Neural progenitor cell (in vitro differentiated cells): ENCODE measurements at regions not wholly inside any gene's neighbourhood (a gene's known extent, or its start where the extent isn't known, plus 50 kb on each side); places are given as distances from the start of the nearest gene placed in this dataset.
"Not testable (repeated sequence)": the region's sequence is repeated elsewhere in the genome, so short reads cannot be mapped to it uniquely, and the experiment has no call there.

Experiments
- DNase-seq: peaks from one replicate; pipeline ENCODE4 v3.0.0-alpha.2; 2016; ENCODE audit warnings: low spot score
- H2AFZ ChIP-seq: fragments of 200-600 bp; sonication (generic); replicated peaks from 2 replicates; pipeline ENCODE4 v1.6.1; 2016; ENCODE audit warnings: antibody characterized with exemption
- H3F3A ChIP-seq: fragments of 200-600 bp; sonication (generic); 2 replicates; pipeline ENCODE4 v1.6.1; 2016; ENCODE audit warnings: antibody characterized with exemption, low read depth
- H3K27ac ChIP-seq: fragments of 200-600 bp; sonication (generic); 2 replicates; pipeline ENCODE4 v1.5.1; 2016; ENCODE audit warnings: mild to moderate bottlenecking
- H3K27me3 ChIP-seq: fragments of 200-600 bp; sonication (generic); 2 replicates; pipeline ENCODE4 v1.6.1; 2016; ENCODE audit warnings: mild to moderate bottlenecking, moderate library complexity
- H3K36me3 ChIP-seq: fragments of 200-600 bp; sonication (generic); 2 replicates; pipeline ENCODE4 v1.5.1; 2016
- H3K4me1 ChIP-seq: fragments of 200-600 bp; sonication (generic); 2 replicates; pipeline ENCODE4 v1.6.1; 2016; ENCODE audit warnings: mixed run types
- H3K4me2 ChIP-seq: fragments of 200-600 bp; sonication (generic); 2 replicates; pipeline ENCODE4 v1.6.1; 2016
- H3K4me3 ChIP-seq: fragments of 200-600 bp; sonication (generic); 2 replicates; pipeline ENCODE4 v1.5.1; 2016
- H3K79me2 ChIP-seq: fragments of 200-600 bp; sonication (generic); 2 replicates; pipeline ENCODE4 v1.6.1; 2016; ENCODE audit warnings: low read depth
- H3K9ac ChIP-seq: fragments of 200-600 bp; sonication (generic); 2 replicates; pipeline ENCODE4 v1.6.1; 2016
- H3K9me3 ChIP-seq: fragments of 200-600 bp; sonication (generic); 2 replicates; pipeline ENCODE4 v1.5.1; 2016; ENCODE audit warnings: low read depth
- H4K20me1 ChIP-seq: fragments of 200-600 bp; sonication (generic); 2 replicates; pipeline ENCODE4 v1.6.1; 2016; ENCODE audit warnings: low read depth
- H3K27ac Mint-ChIP-seq: 3 replicates; pipeline ENCODE4 v1.8.0; 2021; ENCODE audit warnings: mixed read lengths
- H3K27me3 Mint-ChIP-seq: 2 replicates; pipeline ENCODE4 v1.8.0; 2022; ENCODE audit warnings: low read depth, mild to moderate bottlenecking, inconsistent platforms, moderate library complexity, mixed read lengths; ENCODE audit not compliant: insufficient read depth
- H3K36me3 Mint-ChIP-seq: 3 replicates; pipeline ENCODE4 v1.8.0; 2021; ENCODE audit warnings: mixed read lengths
- H3K4me1 Mint-ChIP-seq: 3 replicates; pipeline ENCODE4 v1.8.0; 2021; ENCODE audit warnings: mixed read lengths
- H3K4me3 Mint-ChIP-seq: 3 replicates; pipeline ENCODE4 v1.8.0; 2021; ENCODE audit warnings: mild to moderate bottlenecking, moderate library complexity, mixed read lengths
- H3K9me3 Mint-ChIP-seq: 3 replicates; pipeline ENCODE4 v1.8.0; 2020; ENCODE audit warnings: mixed read lengths
- CTCF ChIP-seq: fragments of 200-600 bp; sonication (generic); IDR thresholded peaks from 2 replicates; pipeline ENCODE4 v1.5.1; 2017; ENCODE audit warnings: antibody characterized with exemption, mild to moderate bottlenecking
- EZH2 ChIP-seq: fragments of 200-600 bp; sonication (generic); IDR thresholded peaks from 2 replicates; pipeline ENCODE4 v1.6.1; 2017; ENCODE audit warnings: antibody characterized with exemption, mild to moderate bottlenecking, moderate library complexity
- EZH2phosphoT487 ChIP-seq: fragments of 200-600 bp; sonication (generic); IDR thresholded peaks from 2 replicates; pipeline ENCODE4 v1.6.1; 2017; ENCODE audit warnings: antibody characterized with exemption

DNA sequence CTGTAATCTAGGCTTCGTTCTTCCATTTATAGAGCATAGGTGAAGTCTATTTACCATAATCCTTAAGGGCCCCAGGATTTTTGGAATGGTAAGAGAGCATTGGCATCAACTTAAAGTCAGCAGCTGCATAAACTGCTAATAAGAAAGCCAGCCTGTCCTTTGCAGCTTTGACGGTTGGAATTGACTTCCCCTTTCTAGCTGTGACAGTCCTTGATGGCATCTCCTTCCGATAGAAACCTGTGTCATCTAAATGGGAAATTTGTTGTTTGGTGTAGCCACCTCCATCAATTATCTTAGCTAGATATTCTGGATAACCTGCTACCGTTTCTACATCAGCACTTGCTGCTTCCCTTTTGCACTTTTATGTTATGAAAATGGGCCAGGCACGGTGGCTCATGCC, 58.0 kb upstream of the GLYATL1B start:
- TF ChIP-seq CTCF (no peak), EZH2 (no peak)
- H3K9me3 Mint-ChIP-seq: no peaks in the 10 kb centered on the region
- no peak overlapping the region for H3K4me3 Mint-ChIP-seq

GRCh38 chr11:59029366-59029889, 56.7 kb upstream of the GLYATL1B start:
- Mint-ChIP-seq H3K4me1 (no peaks in the 10 kb centered on the region), H3K4me3 (no peak overlapping the region), H3K9me3 (no peaks in the 10 kb centered on the region), H3K27ac (no peak overlapping the region), H3K27me3 (no peaks in the 10 kb centered on the region), H3K36me3 (no peaks in the 10 kb centered on the region)
- H3K27ac ChIP-seq: no peak overlapping the region
- no peak overlapping the region for H2AFZ ChIP-seq
- H4K20me1 ChIP-seq: no peaks in the 10 kb centered on the region
- no peaks in the 10 kb centered on the region for H3K27me3 ChIP-seq
- no peak for TF ChIP-seq EZH2phosphoT487
- TF ChIP-seq CTCF: no peak
- no peak for TF ChIP-seq EZH2
- H3K36me3 ChIP-seq: no peaks in the 10 kb centered on the region
- H3K4me1 ChIP-seq: no peaks in the 10 kb centered on the region
- no peaks in the 10 kb centered on the region for H3K79me2 ChIP-seq
- no peaks in the 10 kb centered on the region for H3F3A ChIP-seq
- DNase-seq: no peak
- H3K9me3 ChIP-seq: no peaks in the 10 kb centered on the region
- H3K4me2 ChIP-seq: no peak overlapping the region
- H3K9ac ChIP-seq: no peak overlapping the region
- H3K4me3 ChIP-seq: no peak overlapping the region

More for the DNA sequence above, 58.0 kb upstream of the GLYATL1B start:
- no peaks in the 10 kb centered on the region for H3F3A ChIP-seq
- Mint-ChIP-seq H3K27me3 (no peaks in the 10 kb centered on the region), H3K4me1 (no peaks in the 10 kb centered on the region), H3K36me3 (no peaks in the 10 kb centered on the region), H3K27ac (no peak overlapping the region)
- H3K9ac ChIP-seq: no peak overlapping the region
- H3K9me3 ChIP-seq: no peaks in the 10 kb centered on the region
- no peak overlapping the region for H3K27ac ChIP-seq
- no peaks in the 10 kb centered on the region for H4K20me1 ChIP-seq
- no peak overlapping the region for H3K4me2 ChIP-seq
- H2AFZ ChIP-seq: no peak overlapping the region
- no peaks in the 10 kb centered on the region for H3K4me1 ChIP-seq
- no peak overlapping the region for H3K4me3 ChIP-seq
- H3K79me2 ChIP-seq: no peaks in the 10 kb centered on the region
- no peaks in the 10 kb centered on the region for H3K36me3 ChIP-seq
- no peak for DNase-seq
- no peaks in the 10 kb centered on the region for H3K27me3 ChIP-seq

DNA sequence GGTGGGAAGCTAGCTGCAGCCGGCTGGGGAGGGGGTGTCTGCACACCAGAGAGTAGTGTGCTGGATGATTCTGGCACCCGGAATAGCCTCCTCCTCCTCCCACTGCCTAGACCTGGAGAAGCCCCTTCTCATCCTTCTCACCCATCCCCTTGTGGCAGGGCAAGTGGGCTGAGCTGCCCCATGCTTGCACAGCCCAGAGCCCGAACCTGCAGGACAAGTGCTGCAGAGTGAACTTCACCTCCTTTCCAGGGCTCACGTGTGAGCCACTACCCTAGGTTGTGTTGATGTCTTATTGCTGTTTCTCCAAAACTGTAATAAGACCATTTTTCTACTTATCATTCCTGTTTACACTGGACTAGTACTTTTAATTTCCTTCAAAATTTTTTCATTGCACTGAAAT, 56.1 kb upstream of the GLYATL1B start:
- H3K36me3 Mint-ChIP-seq: no peaks in the 10 kb centered on the region
- Histone ChIP-seq H3K4me1 (no peaks in the 10 kb centered on the region), H3K79me2 (no peaks in the 10 kb centered on the region), H3F3A (no peaks in the 10 kb centered on the region), H3K9me3 (no peaks in the 10 kb centered on the region), H3K9ac (no peak overlapping the region), H4K20me1 (no peaks in the 10 kb centered on the region), H3K4me3 (no peak overlapping the region), H2AFZ (no peak overlapping the region), H3K27me3 (no peaks in the 10 kb centered on the region), H3K4me2 (no peak overlapping the region), H3K36me3 (no peaks in the 10 kb centered on the region), H3K27ac (no peak overlapping the region)
- H3K4me3 Mint-ChIP-seq: no peak overlapping the region
- TF ChIP-seq EZH2: no peak
- no peak for TF ChIP-seq CTCF
- no peak for TF ChIP-seq EZH2phosphoT487
- no peak for DNase-seq
- no peak overlapping the region for H3K27ac Mint-ChIP-seq
- no peaks in the 10 kb centered on the region for H3K27me3 Mint-ChIP-seq
- no peaks in the 10 kb centered on the region for H3K4me1 Mint-ChIP-seq
- H3K9me3 Mint-ChIP-seq: no peaks in the 10 kb centered on the region

DNA sequence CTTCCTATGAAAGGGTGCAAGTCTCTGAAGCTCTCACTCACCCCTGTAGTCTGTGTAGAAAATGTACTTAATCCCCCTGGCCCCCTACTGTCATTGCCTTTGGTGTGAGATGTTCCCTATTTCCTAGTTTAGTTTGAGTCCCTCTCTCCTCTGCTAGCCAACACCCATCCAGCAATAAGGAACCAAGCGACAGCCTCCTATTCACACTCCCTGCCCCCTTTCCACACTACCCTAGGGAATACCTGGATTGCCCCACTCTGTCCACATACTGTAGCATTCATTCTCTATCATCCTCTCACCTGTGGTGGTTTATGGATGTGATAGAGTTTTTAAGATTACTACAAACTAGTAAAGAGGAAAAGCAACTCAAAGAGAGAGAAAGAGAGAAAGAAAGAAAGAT, 54.4 kb upstream of the GLYATL1B start:
- H3K4me3 Mint-ChIP-seq, H3K4me1 Mint-ChIP-seq, DNase-seq, H3K4me1 ChIP-seq, H3K9me3 ChIP-seq, H3K9me3 Mint-ChIP-seq, H3K4me2 ChIP-seq, H3K4me3 ChIP-seq, H3K36me3 ChIP-seq, H3K79me2 ChIP-seq, H3K27me3 Mint-ChIP-seq, H3K9ac ChIP-seq, H3K27me3 ChIP-seq, H2AFZ ChIP-seq, H3K36me3 Mint-ChIP-seq, H4K20me1 ChIP-seq, H3K27ac Mint-ChIP-seq, H3F3A ChIP-seq, H3K27ac ChIP-seq: not testable (repeated sequence)
